A673 (cell line): ENCODE measurements at regions not wholly inside any gene's neighbourhood (a gene's known extent, or its start where the extent isn't known, plus 50 kb on each side); places are given as distances from the start of the nearest gene placed in this dataset.
"Not testable (repeated sequence)": the region's sequence is repeated elsewhere in the genome, so short reads cannot be mapped to it uniquely, and the experiment has no call there.

Experiments used
- CTCF ChIP-seq: fragments of 300-800, 200-600 bp; sonication (generic); conservative IDR thresholded peaks from 2 replicates; pipeline ENCODE4 v1.5.1; 2017; ENCODE audit warnings: low read depth, mild to moderate bottlenecking, antibody characterized with exemption, low read length, moderate library complexity, mixed read lengths
- EZH2 ChIP-seq: fragments of 200-600 bp; sonication (generic); IDR thresholded peaks from 2 replicates; pipeline ENCODE4 v1.6.1; 2017; ENCODE audit warnings: borderline replicate concordance, low read depth, mild to moderate bottlenecking, mixed read lengths, antibody characterized with exemption, low read length; ENCODE audit not compliant: poor library complexity, severe bottlenecking

- TF ChIP-seq CTCF, EZH2: not testable (repeated sequence)
Measured at GRCh38 chr1:206298032-206298392, 94.7 kb downstream of the SRGAP2 start.
